ENCODE measurements at regions not wholly inside any gene's neighbourhood (a gene's known extent, or its start where the extent isn't known, plus 50 kb on each side); places are given as distances from the start of the nearest gene placed in this dataset.

- no peak for TF ChIP-seq EHMT2 (IDR thresholded peaks at IDR 0.05; ENCODE audit: low read depth)
- no peak for TF ChIP-seq CHD4 (IDR thresholded peaks at IDR 0.05; ENCODE audit: borderline replicate concordance)
Measured at GRCh38 chrX:10798041-10798440, 177.7 kb upstream of the MID1 start (continued).

- ATAC-seq (no peak), FAIRE-seq (no peak), DNase-seq (ENCODE audit: low read depth in 1 of 2, low spot score in 1 of 2) (no peak)
- no peaks in the 10 kb centered on the region for H3K4me1 ChIP-seq
- no peak overlapping the region for H3K27ac ChIP-seq
- ChIA-PET POLR2A (no interaction called here), CTCF (no interaction called here)
- no peak overlapping the region for H3K4me3 ChIP-seq
- no peak overlapping the region for H3K4me2 ChIP-seq
- TF ChIP-seq, protein P1, sequence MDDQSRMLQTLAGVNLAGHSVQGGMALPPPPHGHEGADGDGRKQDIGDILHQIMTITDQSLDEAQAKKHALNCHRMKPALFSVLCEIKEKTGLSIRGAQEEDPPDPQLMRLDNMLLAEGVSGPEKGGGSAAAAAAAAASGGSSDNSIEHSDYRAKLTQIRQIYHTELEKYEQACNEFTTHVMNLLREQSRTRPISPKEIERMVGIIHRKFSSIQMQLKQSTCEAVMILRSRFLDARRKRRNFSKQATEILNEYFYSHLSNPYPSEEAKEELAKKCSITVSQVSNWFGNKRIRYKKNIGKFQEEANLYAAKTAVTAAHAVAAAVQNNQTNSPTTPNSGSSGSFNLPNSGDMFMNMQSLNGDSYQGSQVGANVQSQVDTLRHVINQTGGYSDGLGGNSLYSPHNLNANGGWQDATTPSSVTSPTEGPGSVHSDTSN (IDR thresholded peaks at IDR 0.05): no peak
- TF ChIP-seq MAFK (IDR thresholded peaks at IDR 0.05; ENCODE audit: partially characterized antibody): no peak
- no peaks in the 10 kb centered on the region for H3K9me3 ChIP-seq
Measured at GRCh38 chrX:10800796-10801195, 180.4 kb upstream of the MID1 start.

GRCh38 chrX:10811111-10811510 is 190.7 kb upstream of the MID1 start:
- ChIA-PET CTCF (no interaction called here), POLR2A (no interaction called here)
- H3K4me1 ChIP-seq: no peaks in the 10 kb centered on the region
- no peak overlapping the region for H3K4me3 ChIP-seq
- H3K9me3 ChIP-seq: no peaks in the 10 kb centered on the region
- DNase-seq (ENCODE audit: low read depth in 1 of 2, low spot score in 1 of 2) (no peak), ATAC-seq (no peak), FAIRE-seq (no peak)
- no peak overlapping the region for H3K4me2 ChIP-seq
- H3K27ac ChIP-seq: no peak overlapping the region
- 63% methylated on average over 3 of the region's 3 CpGs for whole genome bisulfite sequencing (ENCODE audit: missing lambda C conversion rate)
- no peak for TF ChIP-seq NPAS2 (CRISPR knock-in tag; IDR thresholded peaks at IDR 0.05; ENCODE audit: borderline replicate concordance)
- no peak for TF ChIP-seq E2F6 (IDR thresholded peaks at IDR 0.05; ENCODE audit: borderline replicate concordance, low read depth)
- TF ChIP-seq, protein P2, sequence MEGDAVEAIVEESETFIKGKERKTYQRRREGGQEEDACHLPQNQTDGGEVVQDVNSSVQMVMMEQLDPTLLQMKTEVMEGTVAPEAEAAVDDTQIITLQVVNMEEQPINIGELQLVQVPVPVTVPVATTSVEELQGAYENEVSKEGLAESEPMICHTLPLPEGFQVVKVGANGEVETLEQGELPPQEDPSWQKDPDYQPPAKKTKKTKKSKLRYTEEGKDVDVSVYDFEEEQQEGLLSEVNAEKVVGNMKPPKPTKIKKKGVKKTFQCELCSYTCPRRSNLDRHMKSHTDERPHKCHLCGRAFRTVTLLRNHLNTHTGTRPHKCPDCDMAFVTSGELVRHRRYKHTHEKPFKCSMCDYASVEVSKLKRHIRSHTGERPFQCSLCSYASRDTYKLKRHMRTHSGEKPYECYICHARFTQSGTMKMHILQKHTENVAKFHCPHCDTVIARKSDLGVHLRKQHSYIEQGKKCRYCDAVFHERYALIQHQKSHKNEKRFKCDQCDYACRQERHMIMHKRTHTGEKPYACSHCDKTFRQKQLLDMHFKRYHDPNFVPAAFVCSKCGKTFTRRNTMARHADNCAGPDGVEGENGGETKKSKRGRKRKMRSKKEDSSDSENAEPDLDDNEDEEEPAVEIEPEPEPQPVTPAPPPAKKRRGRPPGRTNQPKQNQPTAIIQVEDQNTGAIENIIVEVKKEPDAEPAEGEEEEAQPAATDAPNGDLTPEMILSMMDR (IDR thresholded peaks at IDR 0.05): no peak
- no peak for TF ChIP-seq RCOR1 (IDR thresholded peaks at IDR 0.05; ENCODE audit: low read depth, low read length)
- no peak for TF ChIP-seq HOXB5 (CRISPR knock-in tag; IDR thresholded peaks at IDR 0.05)
- TF ChIP-seq NR3C1 (IDR thresholded peaks at IDR 0.05): no peak
- no peak for TF ChIP-seq CEBPB (IDR thresholded peaks at IDR 0.05)
- TF ChIP-seq SMC3 (IDR thresholded peaks at IDR 0.05): no peak
- TF ChIP-seq RAD21 (conservative IDR thresholded peaks at IDR 0.05 in 1 of 2, IDR thresholded peaks at IDR 0.05 in 1 of 2): no peak
- no peak for TF ChIP-seq POLR2A (IDR thresholded peaks at IDR 0.05; ENCODE audit: low read length)
- TF ChIP-seq RNF2 (IDR thresholded peaks at IDR 0.05; ENCODE audit: borderline replicate concordance, low read depth): no peak
- TF ChIP-seq HMGXB4 (CRISPR knock-in tag; IDR thresholded peaks at IDR 0.05; ENCODE audit: borderline replicate concordance): no peak
- TF ChIP-seq KDM1A (IDR thresholded peaks at IDR 0.05; ENCODE audit: low read depth): no peak
- TF ChIP-seq TFCP2L1 (CRISPR knock-in tag; IDR thresholded peaks at IDR 0.05): no peak
- no peak for TF ChIP-seq PHF8 (IDR thresholded peaks at IDR 0.05; ENCODE audit: borderline replicate concordance, low read depth)
- no peak for TF ChIP-seq HOXB13 (CRISPR knock-in tag; IDR thresholded peaks at IDR 0.05; ENCODE audit: low read depth)
